BLaER1 treated with 17β-estradiol and CSF1 and Interleukin-3, amounts not matched to agents 10 nM and 100 nM (cell line): ENCODE measurements at regions not wholly inside any gene's neighbourhood (a gene's known extent, or its start where the extent isn't known, plus 50 kb on each side); places are given as distances from the start of the nearest gene placed in this dataset.

Experiments
- H3K27ac ChIP-seq, 11 experiments: shearing (Covaris generic); formaldehyde crosslinking; 2 replicates each; pipeline ENCODE4 v1.8.1; 2022
- H3K27me3 ChIP-seq, 11 experiments: shearing (Covaris generic); formaldehyde crosslinking; 2 replicates each; pipeline ENCODE4 v1.8.1; 2022
- H3K36me3 ChIP-seq, 11 experiments: shearing (Covaris generic); formaldehyde crosslinking; 2 replicates each; pipeline ENCODE4 v1.8.1; 2022
- H3K4me1 ChIP-seq, 10 experiments: shearing (Covaris generic); formaldehyde crosslinking; 2 replicates each; pipeline ENCODE4 v1.8.1; 2022
- H3K4me2 ChIP-seq, 11 experiments: shearing (Covaris generic); formaldehyde crosslinking; 2 replicates each; pipeline ENCODE4 v1.8.1; 2022
- H3K4me3 ChIP-seq, 10 experiments: shearing (Covaris generic); formaldehyde crosslinking; 2 replicates each; pipeline ENCODE4 v1.8.1; 2022
- H3K9ac ChIP-seq, 11 experiments: shearing (Covaris generic); formaldehyde crosslinking; 2 replicates each; pipeline ENCODE4 v1.8.1; 2022
- H3K9me3 ChIP-seq, 11 experiments: shearing (Covaris generic); formaldehyde crosslinking; replicated peaks in 1 of 11; 2 replicates each; pipeline ENCODE4 v1.8.1; 2022
- H4K20me1 ChIP-seq, 11 experiments: shearing (Covaris generic); formaldehyde crosslinking; 2 replicates each; pipeline ENCODE4 v1.8.1; 2022
- Cebpa-rat ChIP-seq, 11 experiments: shearing (Covaris generic); IDR thresholded peaks; 2 replicates each; pipeline ENCODE4 v1.8.1; 2022

DNA sequence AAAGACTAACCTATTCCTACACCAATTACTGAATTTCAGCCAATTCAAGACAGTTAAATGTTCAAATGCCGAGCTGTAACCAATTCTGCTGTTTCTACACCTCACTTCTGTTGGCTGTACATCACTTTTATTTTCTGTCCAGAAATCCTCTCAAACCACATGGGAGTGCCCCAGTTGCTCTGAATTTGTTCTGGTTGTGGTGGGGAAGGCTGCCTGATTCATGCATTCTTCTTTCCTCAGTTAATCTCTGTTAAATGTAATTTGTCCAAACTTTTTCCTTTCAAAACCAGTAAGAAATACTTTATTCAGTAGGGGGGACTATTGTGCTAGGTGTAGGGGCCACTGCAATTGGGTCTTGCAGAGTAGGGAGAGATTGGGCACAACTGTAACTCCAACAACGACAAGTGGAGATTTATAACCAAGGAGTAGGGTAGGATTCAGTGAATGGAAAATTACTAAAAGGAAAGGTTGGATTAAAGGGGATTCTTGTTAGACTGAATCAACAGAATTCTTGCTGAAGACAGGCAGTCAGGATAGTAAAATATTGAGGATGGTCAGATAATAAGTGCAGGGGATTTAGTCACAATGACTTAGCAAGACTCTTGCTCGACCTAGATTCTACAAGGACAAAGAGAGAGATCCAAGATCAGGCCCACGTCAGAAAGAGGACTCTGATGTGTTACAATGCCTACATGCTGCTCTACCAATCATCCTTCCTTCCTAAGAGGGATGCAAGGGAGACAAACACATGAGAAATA is 593.5 kb upstream of the FAT3 start:
- Histone ChIP-seq H3K4me2 (no peak overlapping the region), H3K9ac (no peak overlapping the region), H3K36me3 (no peaks in the 10 kb centered on the region), H3K9me3 (no peaks in the 10 kb centered on the region), H4K20me1 (no peaks in the 10 kb centered on the region), H3K4me3 (no peak overlapping the region), H3K4me1 (no peaks in the 10 kb centered on the region), H3K27ac (no peak overlapping the region), H3K27me3 (no peaks in the 10 kb centered on the region)
- no peak for TF ChIP-seq Cebpa-rat (IDR thresholded peaks at IDR 0.05)

DNA sequence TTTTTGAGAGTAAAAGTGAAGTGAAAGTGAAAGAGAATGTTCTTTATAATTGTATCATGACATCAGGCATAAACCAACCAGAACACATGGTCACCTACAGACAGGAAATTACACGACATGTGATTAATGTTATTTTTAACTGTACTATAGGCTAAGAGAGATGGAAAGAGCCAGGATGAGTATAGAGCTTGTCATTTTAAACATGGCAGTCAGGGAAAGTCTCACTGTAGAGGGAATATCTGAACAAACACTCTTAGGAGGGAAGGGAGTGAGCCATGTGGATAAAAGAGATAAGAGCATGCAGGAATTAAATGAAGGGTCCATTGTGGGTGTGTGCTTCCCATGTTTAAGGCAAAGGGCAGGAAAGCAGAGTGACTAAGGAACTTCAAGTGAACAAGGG is 599.1 kb upstream of the FAT3 start:
- H3K36me3 ChIP-seq: no peaks in the 10 kb centered on the region
- H3K27me3 ChIP-seq: no peaks in the 10 kb centered on the region
- H3K4me3 ChIP-seq: no peak overlapping the region
- H3K4me2 ChIP-seq: peak overlapping the region; percentile 1 to 61 (median 38); a peak in 14 of 22 replicates
- H4K20me1 ChIP-seq: no peaks in the 10 kb centered on the region
- no peak for TF ChIP-seq Cebpa-rat (IDR thresholded peaks at IDR 0.05)
- peak overlapping the region in 2 of 11 experiments; percentile 36 to 42; a peak in 2 of 22 replicates for H3K27ac ChIP-seq
- peaks cover 4 to 8% (median 6%) of the 10 kb centered on the region in 10 experiments; a peak in 11 of 20 replicates for H3K4me1 ChIP-seq
- no peaks in the 10 kb centered on the region for H3K9me3 ChIP-seq
- H3K9ac ChIP-seq: no peak overlapping the region

DNA sequence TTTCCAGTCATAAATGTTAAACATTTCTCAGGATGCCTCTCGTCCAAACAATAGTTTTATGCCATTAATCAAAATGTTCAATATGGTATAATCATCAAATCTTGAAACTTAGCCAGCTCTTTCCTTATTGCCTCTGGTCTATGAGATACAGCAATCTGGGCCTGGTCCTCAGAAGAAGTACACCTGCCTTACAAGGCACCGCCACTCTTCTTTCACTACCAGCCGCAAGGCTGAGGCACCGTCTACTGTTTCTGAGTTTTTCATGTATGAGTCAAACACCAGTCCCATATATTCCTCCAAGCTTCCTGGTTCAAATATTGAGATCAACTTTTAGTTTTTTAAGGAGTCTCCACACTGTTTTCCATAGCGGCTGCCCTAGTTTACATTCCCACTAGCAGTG is 600.6 kb upstream of the FAT3 start:
- H3K4me2 ChIP-seq: no peak overlapping the region
- H3K36me3 ChIP-seq: no peaks in the 10 kb centered on the region
- H3K27me3 ChIP-seq: no peaks in the 10 kb centered on the region
- no peak overlapping the region for H3K9ac ChIP-seq
- TF ChIP-seq Cebpa-rat (IDR thresholded peaks at IDR 0.05): no peak
- peaks cover 4 to 8% (median 6%) of the 10 kb centered on the region in 10 experiments; a peak in 11 of 20 replicates for H3K4me1 ChIP-seq
- H3K4me3 ChIP-seq: no peak overlapping the region
- H3K27ac ChIP-seq: no peak overlapping the region
- H3K9me3 ChIP-seq: no peaks in the 10 kb centered on the region
- no peaks in the 10 kb centered on the region for H4K20me1 ChIP-seq

DNA sequence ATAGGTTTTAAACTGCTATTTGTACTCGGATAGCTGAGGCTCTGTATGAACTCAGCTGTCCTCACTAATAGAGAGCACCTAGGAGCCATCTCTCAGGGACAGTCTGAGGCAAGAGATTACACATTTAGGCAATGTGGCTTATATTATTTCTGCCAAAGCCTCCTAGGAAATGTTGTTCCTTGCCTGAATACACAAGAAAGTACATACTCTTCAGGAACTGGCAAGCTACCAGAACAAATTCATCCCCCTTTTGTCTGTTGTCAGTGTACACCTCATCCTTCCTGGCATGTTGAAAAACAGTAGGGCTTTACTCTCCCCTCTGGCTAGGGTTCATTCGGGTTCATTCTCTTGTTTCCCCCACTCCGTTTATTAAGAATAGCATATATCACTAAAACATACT is 615.9 kb upstream of the FAT3 start:
- H3K27me3 ChIP-seq: no peaks in the 10 kb centered on the region
- H3K4me3 ChIP-seq: no peak overlapping the region
- no peak overlapping the region for H3K4me2 ChIP-seq
- no peak overlapping the region for H3K27ac ChIP-seq
- H3K9me3 ChIP-seq: no peaks in the 10 kb centered on the region
- no peaks in the 10 kb centered on the region for H3K36me3 ChIP-seq
- H4K20me1 ChIP-seq: no peaks in the 10 kb centered on the region
- H3K9ac ChIP-seq: no peak overlapping the region
- no peak for TF ChIP-seq Cebpa-rat (IDR thresholded peaks at IDR 0.05)
- H3K4me1 ChIP-seq: no peaks in the 10 kb centered on the region

DNA sequence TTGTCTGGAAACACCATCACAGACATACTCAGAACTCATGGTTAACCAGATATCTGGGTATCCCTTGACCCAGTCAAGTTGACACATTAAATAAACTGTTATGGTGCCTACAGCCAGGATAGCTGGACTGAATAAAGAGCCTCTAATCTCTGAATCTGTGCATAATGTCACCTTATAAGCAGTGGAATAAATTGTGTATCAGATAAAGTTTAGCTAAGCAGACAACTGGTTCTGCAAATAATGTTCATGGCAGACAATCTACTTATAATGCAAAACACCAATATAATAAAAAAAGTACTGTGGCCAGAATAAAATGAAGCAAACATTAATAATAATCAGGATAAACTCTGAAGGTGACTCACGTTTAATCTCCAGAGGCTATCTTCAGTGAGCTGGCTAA is 628.5 kb upstream of the FAT3 start:
- Histone ChIP-seq H3K36me3 (no peaks in the 10 kb centered on the region), H3K4me1 (peaks cover 0 to 6% (median 0%) of the 10 kb centered on the region in 10 experiments; a peak in 3 of 20 replicates), H3K4me3 (no peak overlapping the region), H3K27me3 (no peaks in the 10 kb centered on the region), H3K9ac (no peak overlapping the region), H4K20me1 (no peaks in the 10 kb centered on the region), H3K27ac (no peak overlapping the region), H3K4me2 (no peak overlapping the region), H3K9me3 (peaks cover 20 to 36% (median 25%) of the 10 kb centered on the region in 11 experiments)
- no peak for TF ChIP-seq Cebpa-rat (IDR thresholded peaks at IDR 0.05)

DNA sequence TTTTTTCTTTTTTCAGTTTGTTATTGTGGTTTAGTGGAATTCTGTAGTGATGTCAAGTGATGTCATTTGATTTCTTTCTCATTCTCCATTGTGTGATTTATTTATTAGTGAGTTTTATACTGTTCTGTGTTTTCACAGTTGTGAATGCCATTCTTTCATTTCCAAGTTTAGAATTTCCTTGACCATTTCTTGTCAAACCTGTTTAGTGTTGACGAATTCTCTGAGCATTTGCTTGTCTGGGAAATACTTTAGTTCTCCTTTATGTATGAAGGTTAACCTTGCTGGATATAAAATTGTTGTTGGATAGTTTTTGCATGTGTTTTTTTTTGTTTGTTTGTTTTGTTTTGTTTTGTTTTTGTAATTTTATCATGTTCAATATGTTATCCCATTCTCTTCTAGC is 633.6 kb upstream of the FAT3 start:
- Histone ChIP-seq H3K27me3 (no peaks in the 10 kb centered on the region), H3K9ac (no peak overlapping the region), H3K4me2 (no peak overlapping the region), H3K36me3 (no peaks in the 10 kb centered on the region), H3K4me3 (no peak overlapping the region), H3K27ac (no peak overlapping the region), H4K20me1 (no peaks in the 10 kb centered on the region), H3K4me1 (peaks cover 0 to 6% (median 0%) of the 10 kb centered on the region in 10 experiments; a peak in 3 of 20 replicates), H3K9me3 (peaks cover 20 to 38% (median 25%) of the 10 kb centered on the region in 11 experiments)
- no peak for TF ChIP-seq Cebpa-rat (IDR thresholded peaks at IDR 0.05)

DNA sequence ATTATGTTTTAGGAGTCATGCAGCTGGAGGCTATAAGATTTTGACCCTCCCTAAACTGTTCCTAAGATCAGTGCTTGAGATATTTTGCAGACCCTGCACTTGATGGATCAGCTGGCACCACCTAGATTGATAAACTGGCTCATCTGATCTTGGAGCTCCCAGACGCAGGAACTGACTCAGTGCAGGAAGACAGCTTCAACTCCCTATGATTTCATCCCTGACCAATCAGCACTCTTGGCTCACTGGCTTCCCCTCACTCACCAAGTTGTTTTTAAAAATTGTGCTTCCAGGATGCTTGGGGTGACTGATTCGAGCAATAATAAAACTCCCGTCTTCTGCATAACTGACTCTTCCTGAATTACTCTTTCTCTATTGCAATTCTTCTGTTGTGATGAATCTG is 637.5 kb upstream of the FAT3 start:
- Histone ChIP-seq H3K27ac (no peak overlapping the region), H3K4me2 (no peak overlapping the region), H3K9ac (no peak overlapping the region), H3K4me1 (peaks cover 0 to 13% (median 9%) of the 10 kb centered on the region in 10 experiments; a peak in 7 of 20 replicates), H3K36me3 (no peaks in the 10 kb centered on the region), H3K27me3 (no peaks in the 10 kb centered on the region), H4K20me1 (no peaks in the 10 kb centered on the region), H3K9me3 (peaks cover 13 to 20% (median 16%) of the 10 kb centered on the region in 11 experiments), H3K4me3 (no peak overlapping the region)
- TF ChIP-seq Cebpa-rat (IDR thresholded peaks at IDR 0.05): no peak

DNA sequence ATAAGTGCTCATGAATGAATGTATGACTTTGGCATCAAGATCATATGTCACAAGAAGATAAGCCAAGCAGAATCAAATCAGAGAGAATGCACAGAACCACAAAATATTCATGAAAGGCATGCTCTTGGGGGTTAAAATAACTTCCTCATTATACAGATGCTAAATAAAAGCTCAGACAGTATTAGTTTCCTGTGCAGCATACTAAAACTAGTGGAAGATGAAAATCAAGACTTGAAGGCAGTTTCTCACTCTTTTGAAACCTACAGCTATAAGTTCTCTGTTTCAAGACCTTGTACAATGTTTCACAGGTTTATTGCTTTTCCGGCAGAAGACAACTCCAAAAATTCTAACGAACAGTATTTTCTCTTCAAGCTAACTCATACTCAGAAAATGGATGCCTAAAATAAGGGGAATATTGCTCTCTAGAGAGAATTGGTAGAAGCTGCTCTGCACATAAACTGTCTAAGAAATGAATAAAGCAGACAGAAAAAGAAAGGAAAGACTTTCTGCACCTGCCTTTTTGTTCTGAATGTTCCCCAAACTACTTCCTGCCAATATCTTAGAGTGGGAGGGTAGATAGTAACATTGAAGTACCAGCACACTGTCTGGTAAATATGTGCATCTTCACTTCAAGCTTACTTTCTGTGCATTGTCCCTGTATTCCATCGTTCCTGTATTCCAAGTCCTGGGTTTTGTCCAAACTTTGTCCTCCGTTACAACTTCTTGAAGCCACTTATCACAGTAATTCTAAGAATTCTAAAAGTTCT is 639.4 kb upstream of the FAT3 start:
- no peak for TF ChIP-seq Cebpa-rat (IDR thresholded peaks at IDR 0.05)
- H3K4me2 ChIP-seq: peak overlapping the region in 3 of 11 experiments; percentile 15 to 39 (median 19); a peak in 4 of 22 replicates

DNA sequence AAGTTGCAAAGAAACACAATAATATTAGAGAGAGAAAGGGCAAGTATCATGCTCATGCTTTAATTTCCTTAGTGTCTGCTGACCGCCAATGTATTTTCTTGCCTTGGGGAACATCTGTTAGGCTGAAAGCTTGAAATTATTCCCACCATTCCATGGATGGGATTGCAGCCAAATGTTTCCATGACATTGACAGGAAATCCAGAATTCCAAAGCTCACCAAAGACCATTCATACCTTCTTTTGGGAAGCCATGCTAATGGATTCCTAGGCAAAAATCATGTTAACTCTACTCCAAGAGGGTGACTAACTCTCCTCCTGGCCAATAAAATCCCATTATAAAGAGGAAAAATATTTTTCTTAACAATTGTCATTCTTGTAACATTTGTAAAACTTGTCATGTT is 661.4 kb upstream of the FAT3 start:
- H3K36me3 ChIP-seq: no peaks in the 10 kb centered on the region
- TF ChIP-seq Cebpa-rat (IDR thresholded peaks at IDR 0.05): no peak
- no peaks in the 10 kb centered on the region for H3K27me3 ChIP-seq
- H3K9ac ChIP-seq: no peak overlapping the region
- H4K20me1 ChIP-seq: no peaks in the 10 kb centered on the region
- peaks cover 0 to 4% (median 0%) of the 10 kb centered on the region in 11 experiments; a peak in 1 of 22 replicates for H3K9me3 ChIP-seq
- H3K4me1 ChIP-seq: no peaks in the 10 kb centered on the region
- no peak overlapping the region for H3K27ac ChIP-seq
- H3K4me3 ChIP-seq: no peak overlapping the region
- no peak overlapping the region for H3K4me2 ChIP-seq

More for the DNA sequence above, 639.4 kb upstream of the FAT3 start:
- H3K4me1 ChIP-seq: peaks cover 0 to 13% (median 9%) of the 10 kb centered on the region in 10 experiments; a peak in 7 of 20 replicates
- H3K36me3 ChIP-seq: no peaks in the 10 kb centered on the region
- H3K27ac ChIP-seq: no peak overlapping the region
- no peaks in the 10 kb centered on the region for H4K20me1 ChIP-seq
- H3K4me3 ChIP-seq: no peak overlapping the region
- no peaks in the 10 kb centered on the region for H3K27me3 ChIP-seq
- no peak overlapping the region for H3K9ac ChIP-seq
- peaks cover 5 to 15% (median 7%) of the 10 kb centered on the region in 11 experiments; a peak in 17 of 22 replicates for H3K9me3 ChIP-seq
